CD14-positive monocyte (primary cell): ENCODE measurements at regions not wholly inside any gene's neighbourhood (a gene's known extent, or its start where the extent isn't known, plus 50 kb on each side); places are given as distances from the start of the nearest gene placed in this dataset.
"Not testable (repeated sequence)": the region's sequence is repeated elsewhere in the genome, so short reads cannot be mapped to it uniquely, and the experiment has no call there.

Experiments
- DNase-seq, 3 donors: peaks; one replicate each; pipeline ENCODE4 v3.0.0-alpha.2; 2011 to 2022
- H2AFZ ChIP-seq: 2 replicates; pipeline ENCODE4 v1.6.0; 2012; ENCODE audit warnings: mild to moderate bottlenecking, low read depth, low read length, inconsistent platforms; ENCODE audit not compliant: insufficient read depth, poor library complexity, severe bottlenecking
- H3K27ac ChIP-seq, 2 donors: 1 replicate in 1 of 2; 2 replicates in 1 of 2; pipeline ENCODE4 v1.5.1; 2012 to 2013; ENCODE audit warnings: low read length in 2 of 2, control low read depth in 1 of 2, inconsistent platforms in 1 of 2, low read depth in 1 of 2, mild to moderate bottlenecking in 1 of 2
- H3K27me3 ChIP-seq, 2 donors: one replicate each; pipeline versions ENCODE4 v1.6.0 to v1.6.1; 2011 to 2013; ENCODE audit warnings: low read length in 2 of 2; ENCODE audit not compliant: control insufficient read depth in 2 of 2, insufficient read depth in 2 of 2
- H3K36me3 ChIP-seq, 2 donors: replicated peaks in 1 of 2; 1 replicate in 1 of 2; 2 replicates in 1 of 2; pipeline versions ENCODE4 v1.5.1 to v1.6.1; 2012 to 2013; ENCODE audit warnings: low read length in 2 of 2, control low read depth in 1 of 2, inconsistent platforms in 1 of 2, mild to moderate bottlenecking in 1 of 2; ENCODE audit not compliant: insufficient read depth in 2 of 2, control insufficient read depth in 1 of 2
- H3K4me1 ChIP-seq, 2 donors: 1 replicate in 1 of 2; 2 replicates in 1 of 2; pipeline versions ENCODE4 v1.5.1 to v1.6.1; 2012 to 2013; ENCODE audit warnings: low read length in 2 of 2, control low read depth in 1 of 2, inconsistent platforms in 1 of 2, mild to moderate bottlenecking in 1 of 2, moderate library complexity in 1 of 2; ENCODE audit not compliant: insufficient read depth in 2 of 2, control insufficient read depth in 1 of 2
- H3K4me2 ChIP-seq: replicated peaks from 2 replicates; pipeline ENCODE3; 2012; ENCODE audit warnings: low read length, moderate library complexity, mild to moderate bottlenecking; ENCODE audit not compliant: poor library complexity, severe bottlenecking; ENCODE audit errors: extremely low read depth
- H3K4me3 ChIP-seq, 3 experiments: fragments of 200-600 bp in 1 of 3; sonication (generic) in 1 of 3; replicated peaks in 1 of 3; 1 replicate in 2 of 3; 2 replicates in 1 of 3; pipeline ENCODE4 v1.5.1; 2011 to 2013; ENCODE audit warnings: low read length in 3 of 3, mild to moderate bottlenecking in 3 of 3, control low read depth in 2 of 3, low read depth in 2 of 3, inconsistent platforms in 1 of 3, moderate library complexity in 1 of 3
- H3K79me2 ChIP-seq: 2 replicates; pipeline ENCODE4 v1.6.0; 2012; ENCODE audit warnings: mild to moderate bottlenecking, control low read depth, inconsistent platforms, low read length, moderate library complexity; ENCODE audit not compliant: insufficient read depth
- H3K9ac ChIP-seq: 2 replicates; pipeline ENCODE4 v1.6.0; 2017; ENCODE audit warnings: low read length, mild to moderate bottlenecking; ENCODE audit not compliant: insufficient read depth, poor library complexity, severe bottlenecking
- H3K9me3 ChIP-seq, 2 donors: replicated peaks in 1 of 2; 1 replicate in 1 of 2; 2 replicates in 1 of 2; pipeline versions ENCODE4 v1.5.1 to v1.6.1; 2012 to 2013; ENCODE audit warnings: low read length in 2 of 2, control low read depth in 1 of 2; ENCODE audit not compliant: control insufficient read depth in 1 of 2, insufficient read depth in 1 of 2
- H4K20me1 ChIP-seq: 2 replicates; pipeline ENCODE4 v1.6.0; 2012; ENCODE audit warnings: mild to moderate bottlenecking, low read length, control low read depth, moderate library complexity; ENCODE audit not compliant: insufficient read depth
- H3K27ac Mint-ChIP-seq, 7 donors: one replicate each; pipeline ENCODE4 v1.8.0; 2020; ENCODE audit warnings: mild to moderate bottlenecking in 7 of 7, mixed read lengths in 7 of 7, moderate library complexity in 6 of 7, inconsistent platforms in 2 of 7
- H3K27me3 Mint-ChIP-seq, 3 donors: one replicate each; pipeline ENCODE4 v1.8.0; 2021 to 2022; ENCODE audit warnings: low read depth in 3 of 3, mild to moderate bottlenecking in 3 of 3, mixed read lengths in 3 of 3, moderate library complexity in 3 of 3, inconsistent platforms in 1 of 3
- H3K36me3 Mint-ChIP-seq, 2 donors: one replicate each; pipeline ENCODE4 v1.8.0; 2020; ENCODE audit warnings: mixed read lengths in 2 of 2, inconsistent platforms in 1 of 2, mild to moderate bottlenecking in 1 of 2
- H3K4me1 Mint-ChIP-seq: one replicate; pipeline ENCODE4 v1.8.0; 2020; ENCODE audit warnings: mild to moderate bottlenecking, mixed read lengths
- H3K4me3 Mint-ChIP-seq, 2 donors: one replicate each; pipeline ENCODE4 v1.8.0; 2020; ENCODE audit warnings: mild to moderate bottlenecking in 2 of 2, mixed read lengths in 2 of 2, moderate library complexity in 1 of 2
- H3K9me3 Mint-ChIP-seq, 7 donors: one replicate each; pipeline ENCODE4 v1.8.0; 2020 to 2022; ENCODE audit warnings: mixed read lengths in 7 of 7, mild to moderate bottlenecking in 6 of 7, moderate library complexity in 6 of 7, inconsistent platforms in 2 of 7
- WGBS: methylation state at CpG from one replicate; pipeline ENCODE4 v1.1.5; 2013; ENCODE audit warnings: missing lambda C conversion rate; ENCODE audit not compliant: insufficient coverage; 5-methylcytosine and 5-hydroxymethylcytosine counted together
- intact Hi-C, 2 donors: fragments of 100-400 bp; cut with micrococcal nuclease; formaldehyde crosslinking; loops; one replicate each; pipeline versions ENCODE4 v1.15.0 to v1.15.1; 2023
- TF ChIP-seq, protein P1 (sequence below): fragments of 200-600 bp; IDR thresholded peaks from one replicate; pipeline ENCODE4 v1.8.0; 2022; ENCODE audit warnings: antibody characterized with exemption, mild to moderate bottlenecking

DNA sequence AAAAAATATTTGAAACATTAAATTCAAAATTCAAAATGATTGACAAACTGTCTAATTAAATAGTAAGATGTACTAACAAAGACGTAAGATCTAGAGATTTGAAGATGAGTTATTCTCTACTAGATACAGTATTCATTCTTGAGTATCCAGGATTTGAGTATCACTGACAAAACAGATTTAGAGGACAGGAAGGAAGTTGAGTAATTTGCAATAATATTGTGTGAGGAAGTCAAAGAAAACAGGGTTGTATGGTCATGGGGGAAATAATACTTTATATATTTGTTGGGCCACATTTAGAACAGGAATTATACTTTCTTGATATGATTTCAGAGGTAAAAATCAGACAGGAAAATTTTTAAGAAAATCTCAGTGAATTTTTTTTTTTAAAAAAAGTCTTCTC lies 393.1 kb upstream of the CDIN1 start:
- no peaks in the 10 kb centered on the region for H3K27me3 ChIP-seq
- H3K79me2 ChIP-seq = no peaks in the 10 kb centered on the region
- Mint-ChIP-seq H3K4me1 (no peaks in the 10 kb centered on the region), H3K36me3 (no peaks in the 10 kb centered on the region), H3K27me3 (no peaks in the 10 kb centered on the region), H3K4me3 (no peak overlapping the region), H3K9me3 (peaks cover 0 to 7% (median 2%) of the 10 kb centered on the region in 7 donors), H3K27ac (no peak overlapping the region)
- H4K20me1 ChIP-seq = no peaks in the 10 kb centered on the region
- intact Hi-C loops = no loop called here
- H3K4me3 ChIP-seq = no peak overlapping the region
- H3K4me1 ChIP-seq = no peaks in the 10 kb centered on the region
- WGBS = no CpG with 5 or more reads among the region's 1 CpG
- H3K9me3 ChIP-seq = peaks cover 0 to under 1% of the 10 kb centered on the region in 2 donors
- no peak overlapping the region for H3K27ac ChIP-seq
- no peak overlapping the region for H3K9ac ChIP-seq
- DNase-seq = no peak
- TF ChIP-seq, protein P1, sequence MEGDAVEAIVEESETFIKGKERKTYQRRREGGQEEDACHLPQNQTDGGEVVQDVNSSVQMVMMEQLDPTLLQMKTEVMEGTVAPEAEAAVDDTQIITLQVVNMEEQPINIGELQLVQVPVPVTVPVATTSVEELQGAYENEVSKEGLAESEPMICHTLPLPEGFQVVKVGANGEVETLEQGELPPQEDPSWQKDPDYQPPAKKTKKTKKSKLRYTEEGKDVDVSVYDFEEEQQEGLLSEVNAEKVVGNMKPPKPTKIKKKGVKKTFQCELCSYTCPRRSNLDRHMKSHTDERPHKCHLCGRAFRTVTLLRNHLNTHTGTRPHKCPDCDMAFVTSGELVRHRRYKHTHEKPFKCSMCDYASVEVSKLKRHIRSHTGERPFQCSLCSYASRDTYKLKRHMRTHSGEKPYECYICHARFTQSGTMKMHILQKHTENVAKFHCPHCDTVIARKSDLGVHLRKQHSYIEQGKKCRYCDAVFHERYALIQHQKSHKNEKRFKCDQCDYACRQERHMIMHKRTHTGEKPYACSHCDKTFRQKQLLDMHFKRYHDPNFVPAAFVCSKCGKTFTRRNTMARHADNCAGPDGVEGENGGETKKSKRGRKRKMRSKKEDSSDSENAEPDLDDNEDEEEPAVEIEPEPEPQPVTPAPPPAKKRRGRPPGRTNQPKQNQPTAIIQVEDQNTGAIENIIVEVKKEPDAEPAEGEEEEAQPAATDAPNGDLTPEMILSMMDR = no peak
- no peak overlapping the region for H2AFZ ChIP-seq
- H3K36me3 ChIP-seq = no peaks in the 10 kb centered on the region
- H3K4me2 ChIP-seq = no peak overlapping the region

DNA sequence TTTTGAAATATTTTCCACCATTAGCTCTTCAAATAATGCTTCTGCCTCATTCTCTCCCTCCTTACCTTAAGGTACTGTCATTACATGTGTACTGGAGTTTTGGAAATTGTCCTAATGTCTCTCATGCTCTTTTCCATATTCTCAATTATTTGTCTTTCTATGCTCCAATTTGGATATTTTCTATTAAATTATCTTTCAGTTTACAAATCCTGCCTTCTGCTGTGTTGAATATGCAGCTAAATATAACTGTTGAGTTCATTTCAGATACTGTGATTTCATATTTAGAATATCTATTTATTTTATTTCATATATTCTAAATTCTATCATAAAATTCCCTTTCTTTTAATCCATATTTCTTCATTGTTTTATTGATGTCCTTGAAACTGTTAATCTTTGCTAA lies 388.0 kb upstream of the CDIN1 start:
- TF ChIP-seq, protein P1 = no peak
- H3K9me3 ChIP-seq = peaks cover 7 to 13% of the 10 kb centered on the region in 2 donors
- Mint-ChIP-seq H3K27ac (no peak overlapping the region), H3K4me1 (no peaks in the 10 kb centered on the region), H3K4me3 (no peak overlapping the region), H3K36me3 (no peaks in the 10 kb centered on the region), H3K27me3 (peaks cover 0 to 2% (median 0%) of the 10 kb centered on the region in 3 donors), H3K9me3 (peaks cover 1 to 14% (median 8%) of the 10 kb centered on the region in 7 donors)
- no peak overlapping the region for H3K27ac ChIP-seq
- intact Hi-C loops = no loop called here
- H3K9ac ChIP-seq = no peak overlapping the region
- no peaks in the 10 kb centered on the region for H3K27me3 ChIP-seq
- no peaks in the 10 kb centered on the region for H3K79me2 ChIP-seq
- H3K4me1 ChIP-seq = no peaks in the 10 kb centered on the region
- H3K36me3 ChIP-seq = no peaks in the 10 kb centered on the region
- no peaks in the 10 kb centered on the region for H4K20me1 ChIP-seq
- no peak overlapping the region for H3K4me2 ChIP-seq
- no peak overlapping the region for H3K4me3 ChIP-seq
- DNase-seq = no peak
- no peak overlapping the region for H2AFZ ChIP-seq

DNA sequence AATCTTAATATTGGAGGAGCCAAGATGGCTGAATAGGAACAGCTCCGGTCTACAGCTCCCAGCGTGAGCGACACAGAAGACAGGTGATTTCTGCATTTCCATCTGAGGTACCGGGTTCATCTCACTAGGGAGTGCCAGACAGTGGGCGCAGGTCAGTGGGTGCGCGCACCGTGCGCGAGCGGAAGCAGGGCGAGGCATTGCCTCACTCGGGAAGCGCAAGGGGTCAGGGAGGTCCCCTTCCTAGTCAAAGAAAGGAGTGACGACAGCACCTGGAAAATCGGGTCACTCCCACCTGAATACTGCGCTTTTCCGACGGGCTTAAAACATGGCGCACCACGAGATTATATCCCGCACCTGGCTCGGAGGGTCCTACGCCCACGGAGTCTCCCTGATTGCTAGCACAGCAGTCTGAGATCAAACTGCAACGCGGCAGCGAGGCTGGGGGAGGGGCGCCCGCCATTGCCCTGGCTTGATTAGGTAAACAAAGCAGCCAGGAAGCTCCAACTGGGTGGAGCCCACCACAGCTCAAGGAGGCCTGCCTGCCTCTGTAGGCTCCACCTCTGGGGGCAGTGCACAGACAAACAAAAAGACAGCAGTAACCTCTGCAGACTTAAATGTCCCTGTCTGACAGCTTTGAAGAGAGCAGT lies 383.9 kb upstream of the CDIN1 start:
- intact Hi-C loops, H3K27ac Mint-ChIP-seq, H3K36me3 ChIP-seq, DNase-seq, H3K4me3 ChIP-seq, H3K36me3 Mint-ChIP-seq, H3K27ac ChIP-seq, H3K27me3 ChIP-seq, H3K4me1 ChIP-seq, H3K79me2 ChIP-seq, H3K4me2 ChIP-seq, H4K20me1 ChIP-seq, H3K9ac ChIP-seq, H3K4me3 Mint-ChIP-seq, H2AFZ ChIP-seq, H3K27me3 Mint-ChIP-seq, H3K4me1 Mint-ChIP-seq: not testable (repeated sequence)
- H3K9me3 ChIP-seq = peaks cover 7 to 13% of the 10 kb centered on the region in 2 donors
- 96% methylated on average over 15 of the region's 30 CpGs for WGBS
- H3K9me3 Mint-ChIP-seq = peaks cover 2 to 12% (median 8%) of the 10 kb centered on the region in 7 donors
